Brain microvascular endothelial cell (primary cell): ENCODE measurements at regions not wholly inside any gene's neighbourhood (a gene's known extent, or its start where the extent isn't known, plus 50 kb on each side); places are given as distances from the start of the nearest gene placed in this dataset.

ENCODE experiments used
- DNase-seq: peaks from one replicate; pipeline ENCODE4 v3.0.0-alpha.2; 2020
- H3K27ac ChIP-seq: fragments of 250-450 bp; sonication (Bioruptor Pico); 2 replicates; pipeline ENCODE4 v1.5.1; 2020; ENCODE audit warnings: mild to moderate bottlenecking, moderate library complexity
- H3K27me3 ChIP-seq: fragments of 250-450 bp; sonication (Bioruptor Pico); replicated peaks from 2 replicates; pipeline ENCODE4 v1.5.1; 2020; ENCODE audit warnings: mild to moderate bottlenecking
- H3K36me3 ChIP-seq: fragments of 250-450 bp; sonication (Bioruptor Pico); replicated peaks from 2 replicates; pipeline ENCODE4 v1.5.1; 2020; ENCODE audit warnings: mild to moderate bottlenecking
- H3K4me3 ChIP-seq: 2 replicates; pipeline ENCODE4 v1.5.1; 2011; ENCODE audit warnings: low read depth, mild to moderate bottlenecking, control low read depth, low read length, moderate library complexity
- in situ Hi-C: cut with HindIII; loops from 2 replicates; pipeline ENCODE4 v1.10.0; 2017; ENCODE audit warnings: low sequenced_read_pairs, low pct_ligation_motif_present
- TF ChIP-seq, protein P1 (sequence below): IDR thresholded peaks from 2 replicates; pipeline ENCODE4 v1.5.1; 2011; ENCODE audit warnings: low read depth, mild to moderate bottlenecking, moderate library complexity, low read length, control low read depth, inconsistent platforms; ENCODE audit errors: missing control alignments

- in situ Hi-C loops = no loop called here
Measured at GRCh38 chr3:117669774-117670173, 960.2 kb downstream of the TUSC7 start.

DNA sequence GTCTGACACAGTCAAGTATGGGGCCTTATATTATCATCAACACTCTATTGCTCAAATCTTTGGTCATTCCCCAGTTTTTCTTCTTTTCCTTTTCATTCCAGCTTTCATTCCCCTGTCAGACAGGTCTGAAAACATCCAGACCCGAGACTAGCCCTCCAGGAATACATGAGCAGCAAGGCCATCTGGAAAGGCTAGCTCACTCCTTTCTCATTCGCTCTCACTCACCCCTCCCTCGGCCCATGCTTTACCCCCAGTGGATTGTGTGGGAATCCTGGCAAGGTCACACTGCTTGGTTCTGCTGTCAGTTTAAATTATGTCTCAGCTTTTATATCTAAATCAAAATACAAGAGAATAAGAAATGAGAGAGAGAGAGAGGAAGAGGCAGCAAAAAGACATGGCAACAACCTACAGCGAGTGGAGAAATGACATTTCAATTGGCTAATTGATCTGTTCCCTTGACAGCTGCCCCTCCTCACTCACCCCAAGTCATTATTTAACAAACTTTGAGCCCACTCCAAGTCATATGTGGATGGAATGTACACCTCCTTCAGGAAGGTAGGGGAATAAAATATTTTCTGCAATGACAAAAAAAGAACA is 962.2 kb downstream of the TUSC7 start:
- DNase-seq = no peak
- no peaks in the 10 kb centered on the region for H3K36me3 ChIP-seq
- in situ Hi-C loops = no loop called here
- TF ChIP-seq, protein P1, sequence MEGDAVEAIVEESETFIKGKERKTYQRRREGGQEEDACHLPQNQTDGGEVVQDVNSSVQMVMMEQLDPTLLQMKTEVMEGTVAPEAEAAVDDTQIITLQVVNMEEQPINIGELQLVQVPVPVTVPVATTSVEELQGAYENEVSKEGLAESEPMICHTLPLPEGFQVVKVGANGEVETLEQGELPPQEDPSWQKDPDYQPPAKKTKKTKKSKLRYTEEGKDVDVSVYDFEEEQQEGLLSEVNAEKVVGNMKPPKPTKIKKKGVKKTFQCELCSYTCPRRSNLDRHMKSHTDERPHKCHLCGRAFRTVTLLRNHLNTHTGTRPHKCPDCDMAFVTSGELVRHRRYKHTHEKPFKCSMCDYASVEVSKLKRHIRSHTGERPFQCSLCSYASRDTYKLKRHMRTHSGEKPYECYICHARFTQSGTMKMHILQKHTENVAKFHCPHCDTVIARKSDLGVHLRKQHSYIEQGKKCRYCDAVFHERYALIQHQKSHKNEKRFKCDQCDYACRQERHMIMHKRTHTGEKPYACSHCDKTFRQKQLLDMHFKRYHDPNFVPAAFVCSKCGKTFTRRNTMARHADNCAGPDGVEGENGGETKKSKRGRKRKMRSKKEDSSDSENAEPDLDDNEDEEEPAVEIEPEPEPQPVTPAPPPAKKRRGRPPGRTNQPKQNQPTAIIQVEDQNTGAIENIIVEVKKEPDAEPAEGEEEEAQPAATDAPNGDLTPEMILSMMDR = no peak
- no peak overlapping the region for H3K27ac ChIP-seq
- no peaks in the 10 kb centered on the region for H3K27me3 ChIP-seq
- H3K4me3 ChIP-seq = no peak overlapping the region

More at GRCh38 chr3:117669774-117670173, 960.2 kb downstream of the TUSC7 start:
- Histone ChIP-seq H3K27me3 (no peaks in the 10 kb centered on the region), H3K4me3 (no peak overlapping the region), H3K36me3 (no peaks in the 10 kb centered on the region), H3K27ac (no peak overlapping the region)
- DNase-seq = no peak
- TF ChIP-seq, protein P1 = no peak

- H3K27ac ChIP-seq = no peak overlapping the region
- TF ChIP-seq, protein P1 = no peak
- no peaks in the 10 kb centered on the region for H3K36me3 ChIP-seq
- in situ Hi-C loops = no loop called here
- H3K27me3 ChIP-seq = no peaks in the 10 kb centered on the region
- DNase-seq = no peak
- no peak overlapping the region for H3K4me3 ChIP-seq
Measured at GRCh38 chr3:117674321-117674720, 964.7 kb downstream of the TUSC7 start.

GRCh38 chr3:117681619-117682018 is 972.0 kb downstream of the TUSC7 start:
- no peaks in the 10 kb centered on the region for H3K27me3 ChIP-seq
- DNase-seq = peak; percentile 51
- TF ChIP-seq, protein P1 = no peak
- H3K27ac ChIP-seq = no peak overlapping the region
- in situ Hi-C loops = no loop called here
- H3K36me3 ChIP-seq = no peaks in the 10 kb centered on the region
- no peak overlapping the region for H3K4me3 ChIP-seq

GRCh38 chr3:117687096-117687495 is 977.5 kb downstream of the TUSC7 start:
- no peaks in the 10 kb centered on the region for H3K27me3 ChIP-seq
- DNase-seq = no peak
- TF ChIP-seq, protein P1 = no peak
- no peak overlapping the region for H3K4me3 ChIP-seq
- H3K36me3 ChIP-seq = no peaks in the 10 kb centered on the region
- in situ Hi-C loops = no loop called here
- H3K27ac ChIP-seq = no peak overlapping the region

DNA sequence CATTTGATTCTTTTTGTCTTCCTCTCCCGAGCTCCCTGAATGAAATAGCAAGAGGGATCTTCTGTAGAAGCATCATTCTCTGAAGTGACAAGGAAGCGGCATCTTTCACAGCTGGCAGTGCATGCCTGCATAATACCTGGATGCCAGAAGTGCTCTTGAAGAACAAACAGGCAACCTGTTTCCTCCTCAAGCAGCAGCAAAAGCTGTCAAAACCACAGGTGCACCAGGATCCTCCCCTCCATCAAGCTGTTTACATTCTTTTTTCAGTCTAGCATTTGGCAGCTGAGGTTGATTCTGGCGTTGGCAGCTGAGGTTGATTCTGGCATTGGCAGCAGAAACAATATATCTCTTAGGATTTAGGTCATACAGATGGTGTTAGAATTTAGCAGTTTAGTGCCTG is 979.0 kb downstream of the TUSC7 start:
- TF ChIP-seq, protein P1 = no peak
- no peak overlapping the region for H3K4me3 ChIP-seq
- in situ Hi-C loops = no loop called here
- DNase-seq = no peak
- no peak overlapping the region for H3K27ac ChIP-seq
- H3K36me3 ChIP-seq = no peaks in the 10 kb centered on the region
- H3K27me3 ChIP-seq = no peaks in the 10 kb centered on the region
